HG02588 (cell line): ENCODE measurements at regions not wholly inside any gene's neighbourhood (a gene's known extent, or its start where the extent isn't known, plus 50 kb on each side); places are given as distances from the start of the nearest gene placed in this dataset.

ENCODE experiments used
- ATAC-seq: cut with Tn5 transposase; IDR thresholded peaks from one replicate; pipeline ENCODE4 v1.9.1; 2021; ENCODE audit warnings: mild to moderate bottlenecking, moderate library complexity; ENCODE audit not compliant: unreplicated experiment

DNA sequence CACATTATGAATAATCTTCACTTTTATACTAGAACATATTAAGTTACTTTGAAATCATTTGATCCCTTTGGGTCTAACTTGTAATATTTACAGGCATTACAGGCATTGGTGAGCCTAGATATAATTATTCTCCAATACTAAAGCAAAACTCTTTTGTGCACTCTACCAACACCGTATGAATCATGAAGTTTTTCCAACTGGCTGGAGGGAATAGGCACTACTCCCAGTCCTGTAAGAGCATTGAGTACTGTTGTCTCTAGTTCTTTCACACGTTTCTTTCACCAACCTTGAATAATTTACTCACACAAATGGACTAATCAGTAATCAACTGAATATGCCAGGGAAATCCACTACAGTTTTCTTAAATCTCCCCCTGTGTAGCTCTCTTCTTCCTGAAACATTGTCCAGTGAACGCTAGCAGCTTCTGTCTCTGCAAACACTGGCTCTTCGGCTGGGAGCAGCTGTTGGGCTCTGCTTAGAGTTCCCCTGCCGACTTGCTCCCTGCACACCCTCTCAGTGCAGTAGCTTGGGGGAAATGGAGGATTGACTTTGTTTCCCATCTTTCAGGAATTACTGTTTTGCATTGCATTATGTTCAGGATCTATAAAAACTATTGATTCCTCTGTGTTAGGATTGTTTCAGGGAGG, 476.7 kb downstream of the RFC3 start:
- ATAC-seq: no peak

DNA sequence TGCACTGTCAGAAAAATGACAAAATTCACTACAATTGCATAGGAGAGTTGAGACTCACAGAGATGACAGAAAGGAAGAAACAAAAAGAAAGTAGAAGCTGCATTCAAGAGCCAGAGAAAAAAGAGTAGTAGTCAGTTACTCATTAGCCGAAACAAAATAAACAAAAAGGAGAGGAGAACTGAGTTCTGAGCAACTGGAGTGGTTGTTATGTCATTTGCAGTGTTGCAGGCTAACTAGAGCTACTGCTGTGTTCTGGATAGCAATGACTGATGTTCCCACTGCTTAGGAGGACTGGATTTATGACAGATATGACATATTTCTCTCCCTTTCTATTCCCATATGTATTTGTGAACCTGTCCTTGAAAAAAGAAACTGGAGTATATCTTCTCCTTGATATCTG, 482.6 kb downstream of the RFC3 start:
- ATAC-seq: no peak

DNA sequence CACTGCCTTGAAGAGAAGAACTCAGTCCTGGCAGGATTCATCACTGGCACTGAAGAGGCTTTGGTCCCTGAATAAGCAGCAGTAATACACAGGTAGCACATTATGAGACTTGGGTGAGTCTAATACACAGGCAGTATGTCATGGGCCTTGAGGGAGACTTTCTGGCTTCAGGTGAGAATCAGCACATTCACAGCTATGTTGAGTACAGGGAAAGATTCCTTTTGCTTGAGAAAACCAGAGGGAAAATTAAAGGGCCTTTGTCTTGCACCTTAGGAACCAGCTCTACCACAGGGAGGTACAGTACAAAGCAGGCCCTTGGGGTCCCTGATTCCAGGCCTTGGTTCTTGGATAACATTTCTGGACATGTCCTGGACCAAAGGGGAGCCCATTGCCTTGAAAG, 484.6 kb downstream of the RFC3 start:
- no peak for ATAC-seq

DNA sequence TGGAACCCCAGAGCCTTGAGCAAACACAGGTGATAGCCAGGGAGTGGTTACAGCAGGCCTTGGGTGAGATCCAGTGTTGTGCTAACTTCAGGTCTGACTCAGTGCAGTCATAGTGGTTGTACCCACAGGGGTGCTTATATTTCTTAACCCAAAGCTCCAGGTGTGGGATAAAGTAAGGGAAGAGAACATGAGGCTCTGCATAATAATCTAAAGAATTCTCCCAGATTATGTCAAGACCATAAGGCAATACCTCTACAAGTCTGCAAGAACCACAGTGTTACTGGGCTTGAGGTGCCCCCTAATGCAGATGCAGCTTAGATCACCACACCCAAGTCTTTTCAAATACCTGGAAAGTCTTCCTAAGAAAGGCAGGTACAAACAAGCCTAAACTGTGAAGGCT, 485.4 kb downstream of the RFC3 start:
- no peak for ATAC-seq

DNA sequence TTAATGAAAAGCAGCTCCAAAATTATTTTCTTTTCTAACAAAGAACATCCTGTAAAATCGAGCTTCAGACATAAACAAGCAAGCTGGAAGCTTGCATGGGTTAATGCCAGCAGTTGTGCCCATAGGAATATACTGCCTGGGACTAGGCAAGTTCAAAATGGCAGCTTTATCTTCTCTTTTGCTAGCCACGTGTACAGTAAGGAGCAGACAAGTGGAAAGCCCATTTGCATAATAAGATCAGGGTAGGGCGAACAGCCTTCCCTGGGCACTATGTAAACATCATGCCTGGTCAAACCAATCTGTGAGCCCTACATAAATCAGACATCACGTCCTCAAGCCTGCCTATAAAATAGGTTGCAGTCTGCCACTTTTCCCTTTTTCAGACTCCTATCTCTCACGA, 489.7 kb downstream of the RFC3 start:
- no peak for ATAC-seq

DNA sequence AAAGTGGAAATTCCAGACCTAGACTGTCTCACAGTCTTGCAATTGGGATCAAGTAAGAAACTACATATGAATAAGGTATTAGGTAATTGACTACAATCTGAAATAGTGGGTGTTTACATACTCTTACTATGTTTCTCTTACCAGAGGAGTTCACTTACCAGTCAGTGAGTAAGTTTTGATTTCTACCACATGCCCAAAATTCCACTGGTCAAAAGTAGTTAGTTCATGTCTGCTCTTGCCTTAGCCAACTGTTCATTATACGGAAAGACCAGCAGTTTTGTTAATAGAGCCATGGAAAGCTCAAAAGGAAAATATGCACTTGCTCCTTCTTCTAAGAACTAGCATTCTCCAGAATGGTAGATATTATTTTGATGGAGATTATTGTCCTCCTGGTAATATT, 490.8 kb downstream of the RFC3 start:
- ATAC-seq: no peak

DNA sequence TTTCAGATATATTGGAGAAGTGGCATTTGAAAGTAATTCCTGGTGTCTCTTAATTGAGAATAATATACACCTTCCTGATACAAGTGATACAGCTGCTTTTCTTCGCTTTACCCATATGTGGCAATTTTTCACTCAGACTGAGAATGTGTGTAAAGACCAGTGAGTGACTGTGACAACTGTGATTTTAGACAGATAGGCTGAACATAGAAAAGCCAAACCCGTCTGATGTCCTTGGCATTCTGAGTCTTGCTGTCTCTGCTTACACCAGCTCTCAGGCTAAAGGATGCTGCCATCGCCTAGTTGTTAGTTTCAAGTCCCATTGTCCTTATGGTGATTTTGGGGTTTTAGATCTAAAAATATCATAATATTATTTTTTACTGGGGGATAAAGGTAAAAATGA, 492.6 kb downstream of the RFC3 start:
- ATAC-seq: no peak

DNA sequence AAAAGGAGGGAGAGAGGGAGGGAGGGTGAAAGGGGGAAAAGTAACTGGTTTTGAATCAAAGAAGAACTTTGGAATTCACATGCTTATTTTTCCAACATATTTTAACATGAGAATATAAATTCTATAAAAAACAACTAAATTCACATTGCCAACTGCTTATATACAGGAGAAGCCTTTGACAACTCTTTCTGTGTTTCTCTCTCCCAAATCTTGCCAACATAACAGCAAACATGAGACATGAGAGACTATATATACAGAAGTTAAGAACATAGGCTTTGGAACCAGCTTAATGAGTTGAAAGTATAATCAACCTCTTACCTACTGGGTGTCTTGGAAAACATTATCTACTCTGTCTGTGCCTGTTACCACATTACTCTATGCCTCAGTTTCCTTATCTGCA, 493.3 kb downstream of the RFC3 start:
- ATAC-seq: no peak

DNA sequence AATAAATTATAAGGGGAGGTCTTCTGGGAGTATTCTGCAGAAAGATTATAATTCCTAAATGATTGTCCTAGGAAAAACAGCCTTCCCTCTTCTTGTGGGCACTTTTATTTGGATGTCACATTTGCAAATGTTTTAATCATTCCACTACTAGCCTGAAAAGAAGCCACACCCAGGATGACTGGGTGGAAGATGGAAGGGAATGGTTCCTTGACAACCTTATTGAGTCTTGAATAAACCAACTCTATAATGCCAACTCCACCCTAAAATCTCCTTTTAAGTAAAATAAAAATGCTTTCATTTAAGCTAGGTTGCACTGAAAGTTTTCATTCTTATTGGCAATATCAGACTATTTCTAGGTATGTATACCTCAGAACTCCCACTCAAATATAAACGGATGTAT, 494.6 kb downstream of the RFC3 start:
- ATAC-seq: no peak

DNA sequence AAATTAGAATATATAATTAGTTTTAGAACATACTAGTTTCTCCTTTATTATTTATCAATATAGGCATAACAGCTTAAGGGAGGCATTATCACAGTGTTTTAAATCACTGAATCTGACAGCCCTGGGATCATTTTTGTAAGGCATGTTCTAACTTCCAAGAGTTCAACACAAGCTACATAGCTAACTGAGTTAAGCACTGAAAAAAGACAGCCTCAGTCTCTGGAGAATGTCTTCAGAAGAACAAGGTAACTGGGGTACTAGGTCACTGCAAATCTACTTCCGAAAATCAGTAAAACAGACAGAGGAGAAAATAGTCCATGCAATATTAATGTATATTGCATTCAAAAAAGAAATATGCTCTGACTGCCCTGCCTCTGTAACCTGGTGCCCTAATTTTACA, 502.1 kb downstream of the RFC3 start:
- ATAC-seq: no peak

DNA sequence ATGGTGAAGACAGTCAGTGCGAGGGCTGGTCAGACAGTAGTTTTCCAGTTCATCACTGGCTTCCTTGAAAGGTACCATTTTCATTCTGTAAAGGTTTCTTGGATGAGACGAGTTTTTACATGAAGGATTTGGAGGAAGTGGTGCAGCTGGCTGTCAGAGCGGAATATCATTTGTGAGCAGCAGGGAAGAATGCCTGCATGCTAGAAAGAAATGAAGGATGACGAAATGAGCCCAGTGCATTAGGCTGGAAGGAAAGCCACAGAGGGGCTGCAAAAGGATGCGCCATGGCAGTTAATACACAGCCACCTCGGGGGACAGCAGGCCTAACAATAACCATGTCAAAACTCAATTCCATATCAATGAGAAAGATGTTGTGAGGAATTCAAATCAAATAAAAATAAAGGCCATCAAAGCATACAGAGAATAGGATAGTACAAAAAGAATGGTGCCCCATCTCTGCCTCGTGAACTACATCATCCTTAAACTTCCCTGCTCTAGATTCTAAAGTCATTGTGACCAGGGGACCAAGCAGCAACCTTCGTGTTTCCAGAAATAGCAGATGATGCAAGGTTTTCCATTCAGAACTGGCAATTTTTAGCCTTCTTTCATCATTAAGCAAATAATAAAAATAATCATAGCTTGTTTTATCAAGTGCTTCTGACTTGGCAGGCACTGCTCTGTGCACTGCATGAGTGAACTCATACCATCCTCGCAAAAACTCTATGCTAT, 504.2 kb downstream of the RFC3 start:
- no peak for ATAC-seq

DNA sequence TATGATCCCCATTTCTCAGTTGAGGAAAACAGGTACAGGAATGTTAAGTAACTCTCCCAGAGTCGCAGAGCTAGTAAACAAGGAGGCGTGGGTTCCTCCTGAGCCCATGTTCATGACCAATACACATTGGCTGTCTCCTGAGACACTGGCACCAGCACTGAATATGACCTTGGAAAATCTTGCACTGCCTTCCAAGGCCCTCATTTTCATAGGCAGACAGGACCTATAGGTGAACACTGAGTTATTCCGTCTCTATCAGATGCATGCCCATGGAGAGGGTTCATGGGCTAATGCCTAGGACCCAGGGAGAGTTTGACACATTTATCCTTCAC, 504.8 kb downstream of the RFC3 start:
- no peak for ATAC-seq

DNA sequence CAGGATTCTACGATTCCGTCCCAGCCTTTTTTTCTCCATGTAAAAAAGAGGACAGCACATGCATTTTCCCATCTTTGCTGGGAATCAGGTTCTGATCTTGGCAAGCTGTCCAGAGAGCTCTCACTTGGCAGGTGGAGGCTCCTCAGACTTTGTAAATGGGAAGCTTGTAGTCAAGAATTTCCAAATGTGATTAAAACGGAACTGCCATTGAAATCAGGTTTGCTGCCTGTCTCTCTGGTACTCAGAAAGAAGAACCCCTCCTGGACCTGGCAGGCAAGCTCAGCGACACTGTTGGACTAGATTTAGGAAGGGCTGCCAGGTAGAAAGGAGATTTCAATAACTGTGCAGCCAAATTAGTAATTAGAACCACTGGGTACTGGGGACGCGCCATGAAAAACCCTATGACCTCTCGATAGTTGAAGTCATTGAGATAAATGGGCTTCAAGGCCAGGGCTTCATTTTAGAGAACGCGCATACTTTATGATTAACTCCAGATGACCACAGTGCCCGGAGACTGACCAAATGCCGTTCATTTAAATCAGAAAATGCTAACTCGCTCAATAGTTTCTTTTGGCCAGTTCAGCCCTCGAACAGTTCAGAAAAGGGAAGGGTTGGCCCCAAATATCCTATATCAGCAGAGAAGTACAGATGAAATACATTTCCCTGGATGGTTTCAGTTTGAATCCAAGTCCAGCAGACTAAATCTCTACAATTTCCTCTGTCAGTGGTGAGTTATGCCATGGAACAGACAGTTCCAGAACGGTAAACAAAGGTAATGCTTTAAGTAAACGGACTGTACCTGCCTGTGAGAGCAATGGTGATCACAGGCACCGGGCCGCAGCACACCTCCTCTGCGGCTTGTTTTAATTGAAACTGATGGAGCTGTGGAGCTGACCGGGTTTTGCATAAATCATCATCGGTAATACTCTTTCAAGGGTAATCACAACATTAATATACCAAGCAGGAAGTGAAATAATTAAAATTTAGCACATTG, 517.4 kb downstream of the RFC3 start:
- no peak for ATAC-seq

DNA sequence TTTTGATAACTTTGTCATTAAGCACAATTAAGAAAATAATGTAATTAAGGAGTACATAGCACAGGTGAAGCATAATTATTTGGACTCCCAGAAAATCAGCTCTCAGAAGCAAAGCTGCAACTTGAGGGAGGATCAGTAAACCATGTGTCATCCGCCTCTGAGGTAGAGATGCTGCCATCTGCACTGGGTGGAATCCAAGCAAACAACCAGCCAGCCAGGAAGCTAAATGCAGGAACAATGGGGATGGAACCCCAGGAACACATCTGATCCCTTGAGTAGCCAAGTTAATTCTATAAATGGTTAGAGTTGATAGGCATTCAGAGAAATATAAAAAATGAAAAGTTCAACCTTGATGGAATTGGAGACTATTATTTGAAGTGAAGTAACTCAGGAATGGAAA, 520.2 kb downstream of the RFC3 start:
- ATAC-seq: no peak

DNA sequence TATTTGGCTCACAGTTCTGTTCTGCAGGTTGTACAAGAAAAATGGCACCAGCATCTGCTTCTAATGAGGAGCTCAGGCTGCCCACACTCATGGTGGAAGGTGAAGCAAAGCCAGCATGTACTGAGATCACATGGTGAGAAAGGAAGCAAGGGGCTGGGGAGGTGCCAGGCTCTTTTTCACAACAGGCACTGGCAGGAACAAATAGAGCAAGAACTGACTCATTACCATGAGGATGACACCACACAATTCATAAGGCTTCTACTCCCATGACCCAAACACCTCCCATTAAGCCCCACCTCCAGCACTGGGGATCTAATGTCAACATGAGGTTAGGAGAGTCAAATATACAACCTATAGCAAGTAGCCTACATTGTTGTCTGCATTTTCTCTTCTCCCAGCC, 522.6 kb downstream of the RFC3 start:
- no peak for ATAC-seq

DNA sequence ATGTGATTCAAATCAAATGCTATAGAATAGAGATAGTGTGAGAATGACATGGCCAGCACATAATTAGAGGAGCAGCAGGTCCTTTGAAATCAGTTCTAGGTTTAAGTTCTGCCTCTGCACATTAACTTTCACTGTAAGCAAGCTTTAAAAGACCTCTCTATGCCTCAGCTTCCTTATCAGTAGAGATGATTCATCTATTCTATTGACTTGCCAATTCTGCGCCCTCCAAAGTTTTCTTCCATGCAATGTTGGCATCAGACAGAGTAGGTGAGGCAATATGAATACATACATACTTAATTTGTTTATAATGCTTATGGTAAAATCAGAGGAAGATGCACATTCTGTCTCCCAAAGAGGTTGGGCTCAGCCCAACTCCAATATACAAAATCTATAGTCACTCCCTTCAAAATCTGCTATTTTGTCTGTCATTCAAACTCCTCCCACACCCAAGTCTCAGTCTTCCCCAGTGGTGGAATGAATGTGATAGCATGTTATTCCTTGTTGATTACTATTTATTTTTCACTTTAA, 525.5 kb downstream of the RFC3 start:
- ATAC-seq: no peak

DNA sequence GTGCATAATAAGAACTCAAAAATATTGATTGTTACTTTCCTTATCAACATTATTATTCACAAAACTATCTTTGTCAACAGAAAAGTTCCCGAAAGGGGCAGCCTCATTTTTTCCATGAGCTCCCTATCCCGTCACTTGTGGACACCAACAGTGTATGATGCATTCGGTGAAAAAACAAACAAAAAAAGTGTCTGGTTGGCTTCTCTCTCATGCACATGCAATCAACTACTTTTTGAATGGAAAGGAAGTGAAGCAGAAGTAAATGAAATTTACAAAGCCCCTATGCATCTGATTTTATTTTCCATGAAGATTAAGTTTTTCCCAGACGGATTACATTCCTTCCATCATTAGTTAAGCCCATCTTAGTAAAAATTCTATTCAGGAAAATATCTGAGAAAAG, 526.9 kb downstream of the RFC3 start:
- no peak for ATAC-seq

DNA sequence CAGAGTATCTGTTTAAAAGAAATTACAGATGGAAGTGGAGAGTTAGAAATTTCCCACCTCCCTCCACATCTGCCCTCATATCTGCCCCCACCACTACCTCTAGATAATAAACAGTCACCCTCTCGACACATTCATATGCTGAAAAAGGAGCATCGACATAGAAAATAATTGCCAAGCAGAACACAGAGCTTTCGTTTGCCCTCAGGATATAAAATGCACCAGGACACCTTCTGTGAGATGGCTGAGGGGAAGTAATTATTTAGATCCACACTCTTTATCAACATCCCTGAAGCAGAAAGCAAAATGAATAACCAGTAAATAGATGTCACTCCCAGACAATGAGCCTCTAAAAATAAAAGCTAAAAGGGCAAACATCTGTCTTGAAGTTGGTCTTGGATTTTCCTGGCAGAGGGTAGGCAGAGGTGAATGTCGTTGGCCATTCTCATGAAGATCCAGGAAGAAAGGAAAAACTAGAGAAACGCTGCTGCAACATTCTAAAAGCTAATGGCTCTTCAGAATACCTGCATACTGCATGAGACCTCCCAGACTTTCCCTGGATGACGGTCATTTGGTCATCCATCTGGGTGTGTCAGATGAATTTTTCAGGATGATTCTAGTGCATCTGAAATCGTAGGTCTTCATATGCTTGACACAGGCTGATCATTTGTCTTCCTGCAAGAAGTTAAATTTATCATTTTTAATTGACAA, 527.5 kb downstream of the RFC3 start:
- ATAC-seq: no peak

DNA sequence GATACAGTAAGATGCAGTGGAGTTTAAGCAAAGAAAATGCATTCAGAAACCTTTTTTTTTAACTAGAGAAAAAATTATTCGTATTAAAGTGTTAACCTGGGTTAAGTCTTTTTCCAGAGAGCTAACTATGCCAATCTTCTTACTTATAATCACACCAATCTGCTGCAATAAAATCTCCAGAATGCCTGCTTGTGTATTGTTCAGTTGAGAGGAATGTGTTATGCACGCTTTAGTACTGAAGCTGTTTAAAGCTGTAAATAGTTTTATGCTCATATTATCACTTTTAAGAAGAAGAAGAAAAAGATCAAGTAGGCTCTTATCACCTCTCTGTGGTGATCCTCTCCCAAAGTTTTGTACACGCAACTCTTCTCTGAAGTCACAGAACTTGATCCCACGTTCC, 528.7 kb downstream of the RFC3 start:
- ATAC-seq: no peak

DNA sequence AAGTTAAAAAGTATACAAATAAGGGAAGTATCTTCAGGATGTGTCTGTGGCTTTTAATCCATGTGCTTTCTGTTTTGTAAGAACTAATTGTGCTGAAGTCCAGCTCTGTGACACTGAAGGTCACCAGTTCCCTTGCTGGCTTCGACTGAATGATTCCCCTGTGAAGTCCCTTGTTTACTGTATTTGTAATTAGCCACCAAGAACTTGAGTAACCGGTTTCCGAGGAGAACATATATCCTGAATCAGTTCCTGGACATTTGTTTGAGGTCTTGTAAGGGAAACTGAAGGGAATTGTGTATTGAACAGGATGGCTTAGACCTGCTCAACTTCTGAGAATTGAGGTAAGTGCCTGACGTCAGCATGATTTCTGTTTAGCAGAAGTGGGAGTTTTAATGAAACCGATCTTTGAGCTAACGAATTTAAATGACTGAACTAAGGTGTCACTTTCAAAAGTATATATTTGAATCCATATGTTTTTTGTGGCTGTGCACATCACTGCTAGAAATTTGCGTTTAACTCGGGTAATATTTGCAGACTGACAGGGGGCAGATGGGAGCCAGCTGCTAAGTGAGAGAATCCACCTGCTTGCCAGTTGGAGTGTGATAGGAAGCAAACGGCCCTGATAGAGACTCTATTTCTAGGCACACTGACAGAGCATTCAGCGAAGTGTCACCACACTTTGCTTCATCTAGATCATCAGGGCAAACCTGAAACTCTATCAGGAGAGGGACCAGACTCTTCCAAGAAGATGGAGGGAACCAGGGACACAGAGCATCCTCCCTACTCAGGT, 530.0 kb downstream of the RFC3 start:
- ATAC-seq: no peak
